DOHH2 (cell line): ENCODE measurements at regions not wholly inside any gene's neighbourhood (a gene's known extent, or its start where the extent isn't known, plus 50 kb on each side); places are given as distances from the start of the nearest gene placed in this dataset.

ENCODE experiments used
- H3F3A ChIP-seq: fragments of 200-600 bp; sonication (generic), shearing (Covaris generic); 2 replicates; pipeline ENCODE4 v1.6.0; 2016; ENCODE audit warnings: antibody characterized with exemption, mild to moderate bottlenecking; ENCODE audit not compliant: control insufficient read depth, insufficient read depth
- H3K27ac ChIP-seq: fragments of 200-600 bp; sonication (generic); 2 replicates; pipeline ENCODE4 v1.5.1; 2014; ENCODE audit warnings: low read depth, mild to moderate bottlenecking, low read length, moderate library complexity
- H3K27me3 ChIP-seq: fragments of 200-600 bp; sonication (generic); 2 replicates; pipeline ENCODE4 v1.6.1; 2014; ENCODE audit warnings: mild to moderate bottlenecking, low read length, mixed read lengths; ENCODE audit not compliant: control insufficient read depth
- H3K36me3 ChIP-seq: fragments of 200-600 bp; sonication (generic); 2 replicates; pipeline ENCODE4 v1.6.1; 2014; ENCODE audit warnings: mild to moderate bottlenecking, low read length, moderate library complexity, mixed read lengths; ENCODE audit not compliant: control insufficient read depth
- H3K4me1 ChIP-seq: fragments of 200-600 bp; sonication (generic); 2 replicates; pipeline ENCODE4 v1.6.1; 2014; ENCODE audit warnings: mild to moderate bottlenecking, low read length, mixed read lengths; ENCODE audit not compliant: control insufficient read depth
- H3K4me2 ChIP-seq: fragments of 200-600 bp; sonication (generic); 2 replicates; pipeline ENCODE4 v1.6.0; 2014; ENCODE audit warnings: mild to moderate bottlenecking, low read length, moderate library complexity
- H3K4me3 ChIP-seq: fragments of 200-600 bp; sonication (generic); 2 replicates; pipeline ENCODE4 v1.5.1; 2014; ENCODE audit warnings: mild to moderate bottlenecking, low read length, mixed read lengths
- H3K79me2 ChIP-seq: fragments of 200-600 bp; sonication (generic); 2 replicates; pipeline ENCODE4 v1.6.1; 2014; ENCODE audit warnings: mild to moderate bottlenecking, low read length, mixed read lengths; ENCODE audit not compliant: control insufficient read depth
- H3K9me2 ChIP-seq: fragments of 200-600 bp; sonication (generic); replicated peaks from 2 replicates; pipeline ENCODE4 v1.6.1; 2014; ENCODE audit warnings: mild to moderate bottlenecking, low read length, mixed read lengths; ENCODE audit not compliant: control insufficient read depth
- H3K9me3 ChIP-seq: fragments of 200-600 bp; sonication (generic); 2 replicates; pipeline ENCODE4 v1.6.1; 2014; ENCODE audit warnings: antibody characterized with exemption, low read length, mixed read lengths; ENCODE audit not compliant: control insufficient read depth, insufficient read depth
- H4K20me1 ChIP-seq: fragments of 200-600 bp; sonication (generic); 2 replicates; pipeline ENCODE4 v1.6.0; 2014; ENCODE audit warnings: low read depth, mild to moderate bottlenecking, antibody characterized with exemption, low read length, moderate library complexity; ENCODE audit not compliant: control insufficient read depth, insufficient read depth
- EZH2phosphoT487 ChIP-seq: fragments of 200-600 bp; sonication (generic); IDR thresholded peaks from 2 replicates; pipeline ENCODE4 v1.6.1; 2017; ENCODE audit warnings: borderline replicate concordance, mild to moderate bottlenecking, antibody characterized with exemption, low read length, moderate library complexity, mixed read lengths
- TF ChIP-seq, protein P1 (sequence below): fragments of 200-600 bp; sonication (generic); IDR thresholded peaks from one replicate; pipeline ENCODE4 v1.5.1; 2014; ENCODE audit warnings: antibody characterized with exemption, mild to moderate bottlenecking, low read depth, low read length; ENCODE audit not compliant: poor library complexity, severe bottlenecking

DNA sequence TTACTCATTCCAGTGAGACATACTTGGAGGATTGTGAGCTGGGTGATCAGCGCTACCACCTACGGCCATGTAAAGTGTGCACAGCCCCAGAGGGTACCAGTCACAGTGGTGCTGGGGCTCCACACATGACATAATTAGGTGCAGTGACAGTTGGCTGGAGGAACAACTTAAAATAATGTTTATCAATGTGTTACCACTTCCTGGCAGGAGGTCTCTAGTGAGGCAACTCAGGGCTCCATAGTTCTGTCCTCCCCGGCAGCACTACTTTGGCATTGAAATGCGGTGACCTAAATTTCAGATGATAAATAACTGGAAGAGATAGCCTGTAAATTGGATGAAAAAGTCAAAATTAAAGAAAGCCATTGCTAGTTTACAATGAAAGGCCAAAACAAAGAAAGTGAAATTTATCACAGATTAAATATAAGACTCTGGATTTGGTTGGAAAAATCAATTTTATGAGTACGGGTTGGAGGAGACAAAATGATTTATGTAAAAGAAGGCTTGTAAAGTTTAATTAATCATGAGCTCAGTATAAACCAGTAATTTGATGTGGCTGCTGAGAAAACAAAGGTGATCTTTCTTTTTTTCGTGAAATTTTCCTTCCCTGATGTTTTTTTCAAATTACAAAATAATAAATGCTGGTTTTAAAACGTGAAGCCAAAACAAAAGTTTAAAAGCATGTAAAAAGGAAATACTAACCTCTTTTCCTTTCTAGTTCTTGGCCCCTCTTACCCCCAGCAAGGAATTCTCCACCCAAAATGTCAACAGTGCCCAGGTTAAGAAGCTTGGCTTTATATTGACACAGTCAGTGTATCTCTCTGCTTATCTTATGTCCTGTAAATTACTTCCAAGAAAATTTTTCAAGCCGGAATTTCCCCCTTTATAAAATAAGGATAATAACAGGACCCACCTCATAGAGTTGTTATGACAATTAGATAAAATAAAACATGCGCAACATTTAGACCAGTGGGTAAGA, 126.7 kb upstream of the NOX3 start:
- no peaks in the 10 kb centered on the region for H3F3A ChIP-seq
- H3K79me2 ChIP-seq: no peaks in the 10 kb centered on the region
- H3K27ac ChIP-seq: no peak overlapping the region
- no peak overlapping the region for H3K4me3 ChIP-seq
- no peaks in the 10 kb centered on the region for H3K4me1 ChIP-seq
- TF ChIP-seq EZH2phosphoT487: no peak
- TF ChIP-seq, protein P1, sequence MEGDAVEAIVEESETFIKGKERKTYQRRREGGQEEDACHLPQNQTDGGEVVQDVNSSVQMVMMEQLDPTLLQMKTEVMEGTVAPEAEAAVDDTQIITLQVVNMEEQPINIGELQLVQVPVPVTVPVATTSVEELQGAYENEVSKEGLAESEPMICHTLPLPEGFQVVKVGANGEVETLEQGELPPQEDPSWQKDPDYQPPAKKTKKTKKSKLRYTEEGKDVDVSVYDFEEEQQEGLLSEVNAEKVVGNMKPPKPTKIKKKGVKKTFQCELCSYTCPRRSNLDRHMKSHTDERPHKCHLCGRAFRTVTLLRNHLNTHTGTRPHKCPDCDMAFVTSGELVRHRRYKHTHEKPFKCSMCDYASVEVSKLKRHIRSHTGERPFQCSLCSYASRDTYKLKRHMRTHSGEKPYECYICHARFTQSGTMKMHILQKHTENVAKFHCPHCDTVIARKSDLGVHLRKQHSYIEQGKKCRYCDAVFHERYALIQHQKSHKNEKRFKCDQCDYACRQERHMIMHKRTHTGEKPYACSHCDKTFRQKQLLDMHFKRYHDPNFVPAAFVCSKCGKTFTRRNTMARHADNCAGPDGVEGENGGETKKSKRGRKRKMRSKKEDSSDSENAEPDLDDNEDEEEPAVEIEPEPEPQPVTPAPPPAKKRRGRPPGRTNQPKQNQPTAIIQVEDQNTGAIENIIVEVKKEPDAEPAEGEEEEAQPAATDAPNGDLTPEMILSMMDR: no peak
- no peaks in the 10 kb centered on the region for H3K9me3 ChIP-seq
- no peaks in the 10 kb centered on the region for H3K36me3 ChIP-seq
- no peaks in the 10 kb centered on the region for H4K20me1 ChIP-seq
- no peak overlapping the region for H3K4me2 ChIP-seq
- no peaks in the 10 kb centered on the region for H3K9me2 ChIP-seq
- no peaks in the 10 kb centered on the region for H3K27me3 ChIP-seq

DNA sequence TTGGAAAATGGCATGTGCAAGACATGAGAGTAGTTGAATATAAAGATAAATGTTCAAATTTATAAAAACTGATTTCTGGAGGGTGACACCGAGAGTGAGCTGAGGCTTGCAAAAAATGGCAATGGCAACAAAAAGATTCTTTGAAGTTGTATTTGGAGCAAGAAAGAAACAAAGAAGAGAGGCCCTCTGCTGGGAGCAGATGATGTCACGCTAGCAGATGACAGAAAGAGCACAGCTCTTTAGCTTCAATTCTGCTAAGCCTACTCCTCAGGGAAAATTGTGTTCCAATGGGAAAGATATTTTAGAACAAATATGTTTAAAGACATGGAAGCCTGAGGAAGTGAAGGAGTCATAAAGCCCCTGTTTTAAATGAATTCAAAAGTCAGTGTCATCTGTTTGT, 125.3 kb upstream of the NOX3 start:
- Histone ChIP-seq H3K27ac (no peak overlapping the region), H3K27me3 (no peaks in the 10 kb centered on the region), H3F3A (no peaks in the 10 kb centered on the region), H3K9me3 (no peaks in the 10 kb centered on the region), H3K9me2 (no peaks in the 10 kb centered on the region), H3K4me2 (no peak overlapping the region), H3K4me3 (no peak overlapping the region), H4K20me1 (no peaks in the 10 kb centered on the region), H3K36me3 (no peaks in the 10 kb centered on the region), H3K79me2 (no peaks in the 10 kb centered on the region), H3K4me1 (no peaks in the 10 kb centered on the region)
- TF ChIP-seq, protein P1: no peak
- no peak for TF ChIP-seq EZH2phosphoT487

DNA sequence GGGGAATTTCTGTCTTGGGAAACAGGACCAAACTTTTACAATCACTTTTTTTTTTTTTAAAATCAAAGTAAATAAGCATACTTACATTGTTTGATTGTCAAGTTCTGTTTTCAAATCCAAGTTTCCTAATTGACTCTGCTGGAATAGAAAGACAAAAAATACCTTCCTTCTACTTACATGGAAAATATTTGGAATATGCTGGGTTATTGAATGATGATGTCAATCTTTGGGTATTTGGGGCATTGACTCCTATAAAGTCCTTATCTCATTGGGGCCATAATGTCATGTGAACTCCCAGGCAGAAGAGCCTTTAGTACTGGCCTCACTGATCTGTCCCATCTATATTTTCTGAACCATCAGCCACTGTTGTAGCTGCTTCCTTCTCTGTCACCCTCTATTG, 122.6 kb upstream of the NOX3 start:
- Histone ChIP-seq H3K9me3 (no peaks in the 10 kb centered on the region), H3K4me2 (no peak overlapping the region), H4K20me1 (no peaks in the 10 kb centered on the region), H3K9me2 (no peaks in the 10 kb centered on the region), H3K27me3 (no peaks in the 10 kb centered on the region), H3K79me2 (no peaks in the 10 kb centered on the region), H3K4me3 (no peak overlapping the region), H3K36me3 (no peaks in the 10 kb centered on the region), H3K4me1 (no peaks in the 10 kb centered on the region), H3K27ac (no peak overlapping the region), H3F3A (no peaks in the 10 kb centered on the region)
- no peak for TF ChIP-seq EZH2phosphoT487
- TF ChIP-seq, protein P1: no peak
